ENCODE measurements at regions not wholly inside any gene's neighbourhood (a gene's known extent, or its start where the extent isn't known, plus 50 kb on each side); places are given as distances from the start of the nearest gene placed in this dataset.

DNA sequence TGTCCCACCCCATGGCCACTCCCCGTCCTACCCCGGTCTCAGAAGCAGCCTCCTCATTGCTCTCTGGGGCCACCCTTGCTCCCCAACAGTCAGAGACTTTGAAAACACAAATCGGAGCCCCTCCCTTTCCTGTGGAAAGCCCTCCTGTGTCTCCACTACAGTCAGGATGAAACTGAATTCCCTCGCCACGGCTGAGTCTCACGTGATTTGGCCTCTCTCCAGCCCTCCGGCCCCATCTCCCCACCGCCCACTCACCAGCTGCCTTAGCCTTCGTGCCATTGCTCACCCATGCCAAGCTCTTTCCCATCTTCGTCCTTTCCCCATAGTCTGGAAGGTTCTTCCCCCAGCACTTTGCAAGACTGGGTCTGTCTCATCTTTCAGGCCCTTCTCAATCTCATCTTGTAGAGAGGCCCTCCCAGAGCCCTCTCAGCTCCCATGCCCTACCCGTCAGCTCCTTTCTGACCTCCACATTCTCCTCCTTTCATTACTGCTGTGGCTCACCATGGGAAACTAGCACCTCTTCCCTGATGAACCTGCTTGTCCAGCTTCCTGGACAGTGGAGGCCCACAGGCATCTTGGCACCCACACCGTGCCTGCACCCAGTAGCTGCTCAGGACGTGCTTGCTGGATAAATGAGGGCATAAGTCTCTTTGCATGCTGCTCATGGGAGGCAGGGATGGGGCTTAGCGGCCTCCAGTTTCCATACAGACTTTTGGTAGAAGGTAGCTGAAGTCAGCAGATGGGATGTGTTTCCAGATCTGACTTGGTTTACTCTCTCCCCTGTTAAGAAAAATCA is 126.4 kb upstream of the COL5A1 start:
- no peak for TF ChIP-seq CTCF (IDR thresholded peaks at IDR 0.05)
- TF ChIP-seq POLR2A (IDR thresholded peaks at IDR 0.05) = no peak

Measured in uterus (tissue), 2 donors.